B cell (primary cell): ENCODE measurements at regions not wholly inside any gene's neighbourhood (a gene's known extent, or its start where the extent isn't known, plus 50 kb on each side); places are given as distances from the start of the nearest gene placed in this dataset.

ENCODE experiments used
- ATAC-seq: fragments of 200-7000 bp; cut with Tn5 transposase; one replicate; pipeline ENCODE4 v1.10.0; 2021; ENCODE audit warnings: low read depth, mild to moderate bottlenecking, moderate number of reproducible peaks, moderate library complexity
- CTCF ChIA-PET: fragments of 350-600 bp; sonication (Branson Sonifier 250); formaldehyde crosslinking; loops from one replicate; lab custom pipeline; 2021; ENCODE audit warnings: antibody characterized with exemption, inconsistent platforms; lab: Charles Lee
- POLR2A ChIA-PET: fragments of 350-600 bp; sonication (Branson Sonifier 250); formaldehyde crosslinking; loops from one replicate; lab custom pipeline; 2021; ENCODE audit warnings: antibody characterized with exemption; lab: Charles Lee
- DNase-seq: peaks from one replicate; pipeline ENCODE4 v3.0.0; 2013
- H2AFZ ChIP-seq: 2 replicates; pipeline ENCODE4 v1.6.1; 2012; ENCODE audit warnings: mild to moderate bottlenecking, low read depth, low read length; ENCODE audit not compliant: insufficient read depth, poor library complexity, severe bottlenecking
- H3K27ac ChIP-seq, 2 donors: 1 replicate in 1 of 2; 2 replicates in 1 of 2; pipeline ENCODE4 v1.5.1; 2012 to 2013; ENCODE audit warnings: low read length in 2 of 2, mild to moderate bottlenecking in 2 of 2, moderate library complexity in 1 of 2
- H3K27me3 ChIP-seq, 4 experiments: fragments of 200-600 bp in 1 of 4; sonication (generic) in 1 of 4; replicated peaks in 1 of 4; 1 replicate in 2 of 4; 2 replicates in 2 of 4; pipeline versions ENCODE4 v1.6.1 to v1.7.0; 2013 to 2016; ENCODE audit warnings: low read length in 3 of 4, mild to moderate bottlenecking in 2 of 4, mixed read lengths in 1 of 4, moderate library complexity in 1 of 4; ENCODE audit not compliant: insufficient read depth in 4 of 4, control insufficient read depth in 3 of 4; ENCODE audit errors: control extremely low read depth in 1 of 4
- H3K36me3 ChIP-seq, 2 experiments: replicated peaks in 1 of 2; 1 replicate in 1 of 2; 2 replicates in 1 of 2; pipeline versions ENCODE4 v1.6.1 to v1.7.1; 2013; ENCODE audit warnings: low read length in 1 of 2; ENCODE audit not compliant: insufficient read depth in 2 of 2, control insufficient read depth in 1 of 2; ENCODE audit errors: control extremely low read depth in 1 of 2, extremely low read depth in 1 of 2
- H3K4me1 ChIP-seq, 2 donors: fragments of 200-600 bp in 1 of 2; sonication (generic) in 1 of 2; 1 replicate in 1 of 2; 2 replicates in 1 of 2; pipeline versions ENCODE4 v1.5.1 to v1.6.1; 2013 to 2017; ENCODE audit warnings: low read length in 2 of 2; ENCODE audit not compliant: control insufficient read depth in 2 of 2, insufficient read depth in 2 of 2
- H3K4me2 ChIP-seq: replicated peaks from 2 replicates; pipeline ENCODE3; 2012; ENCODE audit warnings: mild to moderate bottlenecking, low read depth, low read length; ENCODE audit not compliant: poor library complexity, severe bottlenecking
- H3K4me3 ChIP-seq, 5 experiments: fragments of 200-600 bp in 1 of 5; sonication (generic) in 1 of 5; 1 replicate in 3 of 5; 2 replicates in 2 of 5; pipeline versions ENCODE4 v1.5.1 to v1.7.0; 2011 to 2016; ENCODE audit warnings: low read length in 4 of 5, mild to moderate bottlenecking in 4 of 5, low read depth in 2 of 5, control low read depth in 1 of 5, moderate library complexity in 1 of 5; ENCODE audit not compliant: insufficient read depth in 1 of 5; ENCODE audit errors: control extremely low read depth in 1 of 5, extremely low read depth in 1 of 5
- H3K79me2 ChIP-seq: fragments of 200-600 bp; sonication (generic); one replicate; pipeline ENCODE4 v1.6.0; 2016; ENCODE audit warnings: low read length; ENCODE audit not compliant: control insufficient read depth, insufficient read depth
- H3K9ac ChIP-seq: fragments of 200-600 bp; sonication (generic); 2 replicates; pipeline ENCODE4 v1.6.1; 2017; ENCODE audit warnings: mild to moderate bottlenecking, low read length, moderate library complexity
- H3K9me3 ChIP-seq, 3 donors: one replicate each; pipeline versions ENCODE4 v1.6.1 to v1.7.1; 2013; ENCODE audit warnings: low read length in 2 of 3; ENCODE audit not compliant: control insufficient read depth in 2 of 3, insufficient read depth in 1 of 3; ENCODE audit errors: control extremely low read depth in 1 of 3
- H4K20me1 ChIP-seq: 2 replicates; pipeline ENCODE4 v1.6.0; 2012; ENCODE audit warnings: mild to moderate bottlenecking, low read length; ENCODE audit not compliant: insufficient read depth, control insufficient read depth, poor library complexity, severe bottlenecking
- H3K27ac Mint-ChIP-seq: one replicate; pipeline ENCODE4 v1.8.0; 2021; ENCODE audit warnings: mixed read lengths
- H3K27me3 Mint-ChIP-seq: one replicate; pipeline ENCODE4 v1.8.0; 2021; ENCODE audit warnings: mixed read lengths
- H3K4me1 Mint-ChIP-seq: one replicate; pipeline ENCODE4 v1.8.0; 2021; ENCODE audit warnings: mixed read lengths
- H3K4me3 Mint-ChIP-seq: one replicate; pipeline ENCODE4 v1.8.0; 2021; ENCODE audit warnings: mixed read lengths
- H3K9me3 Mint-ChIP-seq: one replicate; pipeline ENCODE4 v1.8.0; 2022; ENCODE audit warnings: mixed read lengths; ENCODE audit not compliant: insufficient read depth
- CTCF ChIP-seq: fragments of 200-600 bp; IDR thresholded peaks from one replicate; pipeline ENCODE4 v1.8.0; 2022; ENCODE audit warnings: antibody characterized with exemption, mild to moderate bottlenecking
- EZH2 ChIP-seq: IDR thresholded peaks from 2 replicates; pipeline ENCODE4 v1.6.1; 2012; ENCODE audit warnings: borderline replicate concordance, low read depth, mild to moderate bottlenecking, moderate library complexity, low read length; ENCODE audit not compliant: insufficient read depth, poor library complexity, severe bottlenecking
- WGBS: methylation state at CpG from one replicate; pipeline ENCODE4 v1.1.5; 2013; ENCODE audit warnings: missing lambda C conversion rate; ENCODE audit not compliant: insufficient coverage; 5-methylcytosine and 5-hydroxymethylcytosine counted together
- intact Hi-C: fragments of 100-400 bp; cut with micrococcal nuclease; formaldehyde crosslinking; loops from one replicate; pipeline ENCODE4 v1.10.0; 2022

GRCh38 chr11:71097506-71098240, 154.7 kb downstream of the SHANK2 start:
- Histone ChIP-seq H3K4me1 (no peaks in the 10 kb centered on the region), H4K20me1 (no peaks in the 10 kb centered on the region), H3K4me2 (no peak overlapping the region), H3K9me3 (peaks cover 0 to 4% (median 0%) of the 10 kb centered on the region in 3 donors), H3K79me2 (no peaks in the 10 kb centered on the region), H3K36me3 (no peaks in the 10 kb centered on the region), H3K9ac (no peak overlapping the region), H3K4me3 (no peak overlapping the region), H3K27ac (no peak overlapping the region), H2AFZ (no peak overlapping the region), H3K27me3 (no peaks in the 10 kb centered on the region)
- Mint-ChIP-seq H3K27me3 (peaks cover 15% of the 10 kb centered on the region), H3K27ac (no peak overlapping the region), H3K4me1 (no peaks in the 10 kb centered on the region), H3K9me3 (no peaks in the 10 kb centered on the region), H3K4me3 (no peak overlapping the region)
- intact Hi-C loops: no loop called here
- 83% methylated on average over 12 of the region's 12 CpGs for WGBS
- DNase-seq (no peak), ATAC-seq (no peak)
- CTCF ChIA-PET: no interaction called here
- POLR2A ChIA-PET: no interaction called here
- TF ChIP-seq EZH2 (no peak), CTCF (no peak)

- Mint-ChIP-seq H3K27ac (no peak overlapping the region), H3K4me1 (no peaks in the 10 kb centered on the region), H3K27me3 (peaks cover 15% of the 10 kb centered on the region), H3K9me3 (no peaks in the 10 kb centered on the region), H3K4me3 (no peak overlapping the region)
- Histone ChIP-seq H3K79me2 (no peaks in the 10 kb centered on the region), H3K36me3 (no peaks in the 10 kb centered on the region), H3K4me1 (no peaks in the 10 kb centered on the region), H3K9ac (no peak overlapping the region), H3K4me2 (no peak overlapping the region), H3K27me3 (no peaks in the 10 kb centered on the region), H3K4me3 (no peak overlapping the region), H3K9me3 (peaks cover 0 to 4% (median 0%) of the 10 kb centered on the region in 3 donors), H4K20me1 (no peaks in the 10 kb centered on the region), H2AFZ (no peak overlapping the region), H3K27ac (no peak overlapping the region)
- ATAC-seq (no peak), DNase-seq (no peak)
- WGBS: 80% methylated on average over 10 of the region's 10 CpGs
- intact Hi-C loops: no loop called here
- TF ChIP-seq EZH2: no peak
- TF ChIP-seq CTCF: no peak
- ChIA-PET CTCF (no interaction called here), POLR2A (no interaction called here)
These were observed 155.5 kb downstream of the SHANK2 start for GRCh38 chr11:71096751-71097388.
